HG03064 (cell line): ENCODE measurements at regions not wholly inside any gene's neighbourhood (a gene's known extent, or its start where the extent isn't known, plus 50 kb on each side); places are given as distances from the start of the nearest gene placed in this dataset.
A peak's percentile ranks its signal among the peaks of the same experiment; 100 is the strongest.
"Not testable (repeated sequence)": the region's sequence is repeated elsewhere in the genome, so short reads cannot be mapped to it uniquely, and the experiment has no call there.

Source experiments
- ATAC-seq: cut with Tn5 transposase; IDR thresholded peaks from one replicate; pipeline ENCODE4 v1.9.1; 2021; ENCODE audit warnings: low read depth; ENCODE audit not compliant: unreplicated experiment

DNA sequence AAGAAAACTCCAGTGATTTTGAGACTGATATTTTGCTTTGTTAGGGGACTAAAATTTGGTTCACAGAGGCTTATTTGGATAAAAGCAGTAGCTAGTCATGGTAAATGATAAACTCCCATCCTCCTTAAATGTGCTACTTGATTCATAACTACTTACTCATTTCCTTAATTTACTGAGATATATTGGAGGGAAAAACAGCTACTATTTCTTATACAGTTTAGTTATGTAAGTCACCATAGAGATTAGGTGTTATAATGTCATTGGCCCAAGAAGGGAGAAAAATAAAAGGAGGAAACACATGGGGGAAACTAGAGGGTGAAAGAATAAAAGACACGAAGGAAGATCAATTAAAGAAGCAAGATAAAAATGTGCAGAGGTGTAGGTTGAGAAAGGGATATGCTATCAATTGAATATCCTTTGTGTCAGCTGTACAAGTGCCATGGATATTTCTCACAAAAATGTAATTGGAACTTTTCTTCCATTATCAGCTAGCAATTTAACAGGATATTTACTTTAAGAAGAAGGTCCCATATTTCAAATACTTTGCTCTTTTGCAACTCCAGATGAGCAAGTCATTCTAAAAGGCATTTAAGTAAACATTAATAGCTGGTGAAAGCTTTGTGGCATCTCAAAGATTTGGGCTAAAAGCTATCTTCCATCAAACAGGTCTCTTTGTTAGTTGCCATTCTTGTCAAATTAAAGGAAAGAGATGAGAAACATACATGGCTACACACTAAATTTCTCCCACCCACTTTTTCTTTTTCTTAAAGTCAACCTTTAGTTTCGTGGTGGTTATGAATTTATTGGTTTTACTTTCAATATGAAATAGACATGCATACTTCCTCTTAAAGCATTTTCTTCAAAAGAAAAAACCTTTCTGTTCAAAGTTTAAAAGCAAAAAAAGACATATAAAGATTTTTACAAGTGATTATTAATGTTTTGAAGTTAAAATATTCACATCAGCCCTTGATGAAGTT lies 439.5 kb downstream of the CCER1 start:
- peak; percentile 99 for ATAC-seq

DNA sequence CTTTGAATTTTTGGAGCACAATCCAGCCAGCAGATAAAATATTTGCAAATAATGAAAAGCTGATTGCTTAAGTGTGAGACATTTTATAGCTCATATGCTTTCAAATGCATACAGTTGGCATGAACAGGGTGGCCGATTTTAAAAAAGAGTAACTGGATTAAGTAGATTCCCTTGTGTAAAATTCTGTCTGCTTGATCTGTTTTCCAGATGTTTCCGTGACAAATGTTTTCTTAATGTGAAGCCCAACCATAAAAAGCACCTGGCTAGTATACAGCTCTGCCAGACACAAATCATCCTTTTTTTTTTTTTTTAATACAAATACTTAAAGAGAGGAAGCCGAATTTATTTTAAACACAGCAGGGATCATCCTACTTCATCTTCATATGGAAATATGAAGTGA lies 440.7 kb downstream of the CCER1 start:
- no peak for ATAC-seq

DNA sequence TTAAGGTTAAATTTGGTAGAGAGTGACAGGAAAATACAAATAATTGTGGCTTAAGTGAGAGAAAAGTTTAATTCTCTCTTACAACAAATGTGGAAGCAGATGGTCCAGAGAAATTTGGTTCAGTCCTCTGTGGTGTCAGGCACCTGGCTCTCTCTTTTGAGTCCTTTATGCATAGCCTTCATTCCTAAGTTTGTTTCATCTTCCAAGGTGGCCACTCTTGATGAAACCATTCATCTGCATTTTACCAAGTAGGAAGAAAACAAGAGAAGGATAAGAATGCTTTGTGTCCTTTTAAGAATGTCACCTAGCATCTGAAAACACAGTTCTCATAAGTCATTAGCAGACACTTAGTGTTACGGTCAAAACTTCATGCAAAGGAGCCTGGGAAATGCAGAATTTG lies 442.5 kb downstream of the CCER1 start:
- ATAC-seq = no peak

DNA sequence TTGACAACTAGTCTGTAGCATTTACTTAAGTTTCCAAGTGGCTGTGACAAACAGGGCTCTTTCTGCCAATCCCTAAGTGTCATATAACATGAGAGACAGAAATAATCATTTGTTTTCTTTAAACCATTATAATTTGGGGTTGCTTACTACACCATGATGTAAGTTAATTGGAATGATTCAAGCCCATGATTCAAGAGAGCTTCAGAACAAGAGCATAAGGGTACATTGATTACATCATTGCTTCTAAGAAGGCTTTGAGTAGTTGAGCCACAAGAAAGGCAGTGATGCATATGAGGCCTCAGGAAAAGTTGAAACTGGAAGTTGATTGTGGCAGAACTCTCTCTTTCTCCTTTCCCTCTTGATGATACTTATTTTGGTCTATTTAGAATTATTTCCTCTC lies 444.0 kb downstream of the CCER1 start:
- no peak for ATAC-seq

- ATAC-seq = no peak
These were observed 450.2 kb downstream of the CCER1 start for GRCh38 chr12:90504806-90505205.

GRCh38 chr12:90502070-90502469 lies 452.9 kb downstream of the CCER1 start:
- ATAC-seq = no peak

DNA sequence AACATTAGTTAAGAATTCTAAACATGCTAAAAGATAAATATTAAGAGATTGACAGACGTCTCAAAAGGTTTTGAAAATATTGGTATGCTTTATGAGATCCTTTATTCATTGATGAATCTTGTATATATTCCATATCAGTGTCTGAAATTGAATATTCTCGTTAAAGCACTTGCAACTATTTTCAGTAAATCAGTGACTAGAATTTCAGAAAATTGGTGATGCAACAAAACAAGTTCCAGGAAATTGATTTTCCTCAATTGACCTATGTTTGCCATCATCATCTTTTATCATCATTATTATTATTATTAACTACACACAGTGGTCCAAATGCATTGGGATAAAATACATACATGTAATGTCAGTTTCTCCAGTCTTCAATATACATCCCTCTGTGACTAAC lies 453.6 kb downstream of the CCER1 start:
- ATAC-seq = no peak

DNA sequence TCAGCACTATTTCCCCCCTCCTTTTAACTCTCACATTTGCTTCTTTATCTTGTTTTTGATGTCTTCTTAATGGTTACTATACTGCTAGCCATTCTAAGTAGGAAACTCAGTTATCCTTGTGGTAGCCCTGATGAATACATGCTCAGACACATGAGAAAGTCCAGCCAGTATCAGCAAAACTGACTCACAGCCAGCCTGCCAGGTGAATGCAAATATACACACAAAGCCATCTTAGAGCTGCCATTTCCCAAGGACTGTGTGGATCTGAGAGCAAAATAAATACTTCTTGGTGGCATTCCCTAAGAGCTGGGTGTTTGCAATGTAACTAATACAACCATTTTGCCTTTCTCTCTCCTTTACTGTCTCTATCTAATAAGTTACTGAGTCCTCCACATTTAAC lies 455.2 kb downstream of the CCER1 start:
- no peak for ATAC-seq

GRCh38 chr12:90497923-90498545 lies 456.9 kb downstream of the CCER1 start:
- no peak for ATAC-seq

- no peak for ATAC-seq
These were observed 464.6 kb downstream of the CCER1 start for GRCh38 chr12:90490355-90490754.

DNA sequence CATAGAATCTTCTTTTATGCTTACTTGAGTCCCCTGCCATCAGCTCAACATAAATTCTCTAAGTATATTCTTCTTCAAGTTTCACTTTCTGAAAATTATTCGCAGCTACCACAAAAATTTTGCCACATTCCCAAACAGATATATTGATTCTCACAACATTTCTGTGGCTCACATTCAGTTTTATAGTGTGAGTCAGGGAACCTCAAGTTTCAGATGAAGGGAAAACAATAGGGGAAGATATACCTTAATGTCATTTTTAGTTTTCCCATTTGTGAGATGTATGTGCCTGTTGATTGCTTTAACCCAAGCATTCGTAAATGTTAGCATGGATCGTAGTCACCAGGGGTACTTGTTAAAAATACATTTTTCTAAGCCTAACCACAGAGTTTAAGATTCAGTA lies 465.8 kb downstream of the CCER1 start:
- ATAC-seq = no peak

DNA sequence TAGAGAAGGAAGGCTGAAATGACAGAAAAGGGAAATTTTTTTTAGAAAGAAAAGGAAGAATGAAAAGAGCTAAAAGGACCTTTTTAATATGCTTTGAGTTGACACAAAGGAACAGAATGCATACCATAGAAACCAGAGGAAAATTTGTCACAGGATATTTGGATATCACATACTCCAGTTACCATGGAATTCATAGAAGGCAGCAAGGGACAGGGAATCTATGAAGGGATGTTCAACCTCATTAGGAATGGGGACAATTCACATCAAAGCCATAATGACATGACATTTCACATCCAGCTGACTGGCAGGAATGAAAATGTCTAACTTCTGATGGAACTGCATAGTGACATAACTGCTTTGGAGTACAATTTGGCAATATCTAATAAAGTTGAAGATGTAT lies 469.4 kb downstream of the CCER1 start:
- ATAC-seq = no peak

DNA sequence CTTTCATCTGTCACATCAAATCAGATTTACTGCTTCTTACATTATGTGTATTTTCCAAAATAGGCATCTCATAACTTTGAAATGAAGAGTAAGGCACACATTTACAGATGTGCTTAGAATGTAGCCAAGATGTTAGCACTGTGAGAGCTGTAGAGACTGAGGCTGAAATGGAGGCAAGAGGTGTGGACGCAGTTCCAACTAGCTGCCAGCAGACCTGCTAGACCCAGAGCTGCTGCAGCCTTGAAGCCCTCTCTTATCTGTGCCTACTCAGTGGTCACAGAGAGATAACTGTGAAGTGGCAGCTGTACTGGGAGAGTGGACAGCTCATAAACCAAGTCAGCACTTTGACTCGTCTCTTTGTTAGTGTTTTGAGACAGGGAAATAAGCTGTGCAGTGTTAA lies 470.9 kb downstream of the CCER1 start:
- no peak for ATAC-seq

GRCh38 chr12:90481748-90482147 lies 473.2 kb downstream of the CCER1 start:
- ATAC-seq = no peak

DNA sequence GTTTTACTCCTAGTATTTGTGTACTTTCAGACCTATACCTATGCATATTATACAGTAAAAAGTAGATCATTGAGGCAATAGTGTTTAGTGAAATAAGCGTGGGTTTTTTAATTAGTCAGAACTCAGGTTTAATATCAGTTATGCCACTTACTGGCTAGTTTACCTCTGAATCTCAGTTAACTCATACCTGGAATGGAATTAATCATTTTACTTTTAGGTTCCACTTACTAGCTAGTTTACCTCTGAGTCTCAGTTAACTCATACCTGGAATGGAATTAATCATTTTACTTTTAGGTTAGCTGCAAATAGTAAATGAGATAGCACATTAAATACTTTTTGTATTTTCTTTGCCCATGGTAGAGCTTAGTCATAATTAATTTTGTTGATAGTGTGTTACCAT lies 475.7 kb downstream of the CCER1 start:
- no peak for ATAC-seq

DNA sequence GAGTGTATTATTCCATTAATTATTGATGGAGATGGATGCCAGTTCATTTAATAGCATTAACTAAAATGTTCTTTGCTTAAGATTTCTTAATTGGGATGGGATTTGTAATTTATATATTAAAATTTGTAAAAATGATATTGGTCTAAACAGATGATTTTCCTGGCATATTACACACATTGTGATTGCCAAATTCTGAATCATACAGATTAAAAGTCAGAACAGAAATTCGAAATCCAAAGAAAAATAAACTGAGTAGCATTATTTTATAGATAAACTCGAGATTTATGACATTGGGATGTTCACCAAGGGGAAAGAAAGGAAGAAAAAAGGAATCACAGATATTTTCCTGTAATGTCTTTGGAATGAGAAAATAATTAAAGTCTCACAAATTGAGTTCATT lies 481.1 kb downstream of the CCER1 start:
- ATAC-seq = no peak

- ATAC-seq = no peak
These were observed 494.3 kb downstream of the CCER1 start for GRCh38 chr12:90460681-90461080.

GRCh38 chr12:90456248-90456647 lies 498.7 kb downstream of the CCER1 start:
- no peak for ATAC-seq

DNA sequence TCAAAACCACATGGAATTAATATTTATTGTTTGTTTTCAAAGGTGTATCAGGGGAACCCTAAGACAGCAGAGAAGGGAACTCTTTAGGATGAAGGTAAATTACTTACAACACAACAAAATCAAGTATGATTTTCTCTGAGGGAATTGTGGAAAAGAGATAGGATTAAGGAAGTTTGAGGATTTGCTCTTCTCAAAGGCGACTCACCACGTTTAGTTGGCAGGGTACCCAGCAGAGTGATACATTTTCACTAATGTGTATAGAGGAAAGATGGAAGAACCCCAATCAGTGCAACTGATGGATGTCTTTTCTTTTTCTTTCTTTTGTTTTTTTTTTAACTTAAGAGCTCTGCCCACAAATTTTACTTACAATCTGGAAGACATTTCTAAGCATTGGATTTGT lies 499.2 kb downstream of the CCER1 start:
- no peak for ATAC-seq

- no peak for ATAC-seq
These were observed 505.4 kb downstream of the CCER1 start for GRCh38 chr12:90449611-90450010.

DNA sequence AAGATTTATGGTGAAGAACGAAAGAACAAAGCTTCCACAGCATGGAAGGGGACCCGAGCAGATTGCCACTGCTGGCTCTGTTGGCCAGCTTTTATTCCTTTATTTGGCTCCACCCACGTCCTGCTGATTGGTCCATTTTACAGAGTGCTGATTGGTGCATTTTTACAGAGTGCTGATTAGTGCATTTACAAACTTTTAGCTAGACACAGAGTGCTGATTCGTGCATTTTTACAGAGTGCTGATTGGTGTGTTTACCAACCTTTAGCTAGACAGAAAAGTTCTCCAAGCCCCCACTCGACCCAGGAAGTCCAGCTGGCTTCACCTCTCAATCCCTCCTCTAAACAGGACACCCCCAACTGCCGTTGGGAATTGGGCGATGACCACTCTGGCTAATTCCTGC lies 511.5 kb downstream of the CCER1 start:
- not testable (repeated sequence) for ATAC-seq

DNA sequence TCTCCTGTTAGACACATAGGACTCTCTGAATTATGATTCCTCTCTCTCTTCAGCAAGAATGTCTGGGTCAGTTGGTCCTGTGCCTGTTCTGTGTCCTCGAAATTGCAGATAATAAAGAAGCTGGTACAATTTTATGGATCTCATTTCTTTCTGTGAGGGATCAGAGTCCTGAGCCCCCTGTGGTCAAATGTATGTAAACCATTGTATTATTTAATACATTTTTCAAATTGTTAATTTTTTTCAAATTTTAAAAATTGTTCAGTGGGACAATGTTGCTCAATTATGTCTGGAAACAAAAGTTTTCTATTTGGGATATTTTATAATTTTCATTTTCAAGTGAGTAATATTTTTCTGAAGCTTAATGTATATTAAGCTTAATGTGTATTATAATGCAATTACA lies 513.5 kb downstream of the CCER1 start:
- ATAC-seq = no peak
